AG04449 (cell line): ENCODE measurements at regions not wholly inside any gene's neighbourhood (a gene's known extent, or its start where the extent isn't known, plus 50 kb on each side); places are given as distances from the start of the nearest gene placed in this dataset.

Source experiments
- CTCF ChIA-PET: fragments of 350-600 bp; formaldehyde crosslinking; extraction: SDS; loops from one replicate; lab custom pipeline; 2021; ENCODE audit warnings: antibody characterized with exemption; lab: Yijun Ruan, JAX
- POLR2A ChIA-PET: fragments of 400-600, 350-600 bp; formaldehyde crosslinking; extraction: SDS; loops from one replicate; lab custom pipeline; 2020; ENCODE audit warnings: antibody characterized with exemption, inconsistent platforms; lab: Yijun Ruan, JAX
- DNase-seq: peaks from one replicate; pipeline ENCODE4 v3.0.0-alpha.2; 2010; ENCODE audit warnings: low read depth, low spot score
- H3K4me3 ChIP-seq: 2 replicates; pipeline ENCODE4 v1.5.1; 2011; ENCODE audit warnings: low read depth, mild to moderate bottlenecking, control low read depth, low read length
- CTCF ChIP-seq: IDR thresholded peaks from one replicate; pipeline ENCODE4 v1.5.1; 2011; ENCODE audit warnings: mild to moderate bottlenecking, moderate library complexity, low read length, control low read depth, inconsistent platforms; ENCODE audit not compliant: insufficient read depth; ENCODE audit errors: missing control alignments

- ChIA-PET CTCF (no interaction called here), POLR2A (no interaction called here)
- no peak for DNase-seq
- H3K4me3 ChIP-seq, result no peak overlapping the region
- TF ChIP-seq CTCF, result no peak
Observed at GRCh38 chr13:91017669-91018053, 329.8 kb upstream of the MIR17HG start.

GRCh38 chr13:91020461-91021034, 326.9 kb upstream of the MIR17HG start:
- POLR2A ChIA-PET, result no interaction called here
- no peak for DNase-seq
- H3K4me3 ChIP-seq, result no peak overlapping the region
- no peak for TF ChIP-seq CTCF
- CTCF ChIA-PET, result no interaction called here

GRCh38 chr13:91024157-91024792, 323.2 kb upstream of the MIR17HG start:
- ChIA-PET POLR2A (no interaction called here), CTCF (no interaction called here)
- DNase-seq, result no peak
- H3K4me3 ChIP-seq, result no peak overlapping the region
- TF ChIP-seq CTCF, result no peak

- DNase-seq, result no peak
- TF ChIP-seq CTCF, result no peak
- H3K4me3 ChIP-seq, result no peak overlapping the region
- CTCF ChIA-PET, result no interaction called here
- POLR2A ChIA-PET, result no interaction called here
Observed at GRCh38 chr13:91025442-91025841, 322.0 kb upstream of the MIR17HG start.

GRCh38 chr13:91031508-91031907, 316.0 kb upstream of the MIR17HG start:
- no peak overlapping the region for H3K4me3 ChIP-seq
- DNase-seq, result no peak
- no peak for TF ChIP-seq CTCF
- ChIA-PET CTCF (no interaction called here), POLR2A (no interaction called here)

GRCh38 chr13:91032104-91032503, 315.4 kb upstream of the MIR17HG start:
- no peak for TF ChIP-seq CTCF
- CTCF ChIA-PET, result no interaction called here
- H3K4me3 ChIP-seq, result no peak overlapping the region
- DNase-seq, result no peak
- POLR2A ChIA-PET, result no interaction called here
